ENCODE measurements at regions not wholly inside any gene's neighbourhood (a gene's known extent, or its start where the extent isn't known, plus 50 kb on each side); places are given as distances from the start of the nearest gene placed in this dataset.

DNA sequence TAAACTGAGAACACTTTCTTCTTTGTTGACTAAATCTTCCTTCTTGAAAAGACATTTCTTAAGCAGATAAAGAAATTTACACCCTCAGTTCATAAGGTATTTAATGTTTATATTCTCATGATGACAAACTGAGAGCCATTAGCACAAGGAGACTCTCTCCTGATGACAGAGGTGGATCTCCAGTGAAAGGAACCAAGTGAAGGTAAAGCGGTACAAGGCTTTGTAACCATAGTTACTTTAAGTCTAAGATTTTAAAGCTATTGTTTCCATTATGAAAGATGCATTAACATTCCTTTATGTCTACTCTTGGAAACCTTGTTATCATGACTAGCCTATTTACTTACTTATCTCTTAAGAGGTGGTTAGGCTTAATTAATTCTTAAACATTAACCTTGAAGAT is 737.1 kb downstream of the MECOM start:
- Histone ChIP-seq H3K27me3 (replicated peaks; ENCODE audit: control insufficient read depth, insufficient read depth, low read length) (no peaks in the 10 kb centered on the region), H3K36me3 (ENCODE audit: control insufficient read depth, insufficient read depth, low read length) (no peaks in the 10 kb centered on the region), H3K4me3 (replicated peaks; ENCODE audit: low read depth, low read length) (no peak overlapping the region)
- TF ChIP-seq, protein P1, sequence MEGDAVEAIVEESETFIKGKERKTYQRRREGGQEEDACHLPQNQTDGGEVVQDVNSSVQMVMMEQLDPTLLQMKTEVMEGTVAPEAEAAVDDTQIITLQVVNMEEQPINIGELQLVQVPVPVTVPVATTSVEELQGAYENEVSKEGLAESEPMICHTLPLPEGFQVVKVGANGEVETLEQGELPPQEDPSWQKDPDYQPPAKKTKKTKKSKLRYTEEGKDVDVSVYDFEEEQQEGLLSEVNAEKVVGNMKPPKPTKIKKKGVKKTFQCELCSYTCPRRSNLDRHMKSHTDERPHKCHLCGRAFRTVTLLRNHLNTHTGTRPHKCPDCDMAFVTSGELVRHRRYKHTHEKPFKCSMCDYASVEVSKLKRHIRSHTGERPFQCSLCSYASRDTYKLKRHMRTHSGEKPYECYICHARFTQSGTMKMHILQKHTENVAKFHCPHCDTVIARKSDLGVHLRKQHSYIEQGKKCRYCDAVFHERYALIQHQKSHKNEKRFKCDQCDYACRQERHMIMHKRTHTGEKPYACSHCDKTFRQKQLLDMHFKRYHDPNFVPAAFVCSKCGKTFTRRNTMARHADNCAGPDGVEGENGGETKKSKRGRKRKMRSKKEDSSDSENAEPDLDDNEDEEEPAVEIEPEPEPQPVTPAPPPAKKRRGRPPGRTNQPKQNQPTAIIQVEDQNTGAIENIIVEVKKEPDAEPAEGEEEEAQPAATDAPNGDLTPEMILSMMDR (IDR thresholded peaks at IDR 0.05; ENCODE audit: insufficient read depth, low read length, poor library complexity, severe bottlenecking): no peak
- no peak for DNase-seq (ENCODE audit: extremely low read depth, insufficient read length)

DNA sequence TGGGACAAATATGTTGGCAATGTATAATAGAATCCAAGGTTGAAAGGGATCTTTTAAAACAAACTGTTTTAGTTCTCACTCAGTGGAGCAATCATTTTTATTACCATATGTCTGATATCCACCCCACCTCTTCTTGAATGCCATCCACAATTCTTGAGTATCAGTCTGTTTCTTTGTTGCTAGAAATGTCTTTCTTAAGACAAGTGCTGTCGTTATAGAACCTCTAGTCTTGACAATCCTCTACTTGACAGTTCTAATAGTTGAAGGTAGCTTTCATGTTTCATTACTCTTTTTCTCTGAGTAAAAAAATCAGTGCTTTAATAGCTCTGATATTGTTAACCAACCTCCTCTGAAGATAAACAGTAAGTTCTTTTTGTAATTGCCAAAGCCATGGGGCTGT is 737.9 kb downstream of the MECOM start:
- Histone ChIP-seq H3K27me3 (replicated peaks; ENCODE audit: control insufficient read depth, insufficient read depth, low read length) (no peaks in the 10 kb centered on the region), H3K36me3 (ENCODE audit: control insufficient read depth, insufficient read depth, low read length) (no peaks in the 10 kb centered on the region), H3K4me3 (replicated peaks; ENCODE audit: low read depth, low read length) (no peak overlapping the region)
- no peak for DNase-seq (ENCODE audit: extremely low read depth, insufficient read length)
- TF ChIP-seq, protein P1 (IDR thresholded peaks at IDR 0.05; ENCODE audit: insufficient read depth, low read length, poor library complexity, severe bottlenecking): no peak

DNA sequence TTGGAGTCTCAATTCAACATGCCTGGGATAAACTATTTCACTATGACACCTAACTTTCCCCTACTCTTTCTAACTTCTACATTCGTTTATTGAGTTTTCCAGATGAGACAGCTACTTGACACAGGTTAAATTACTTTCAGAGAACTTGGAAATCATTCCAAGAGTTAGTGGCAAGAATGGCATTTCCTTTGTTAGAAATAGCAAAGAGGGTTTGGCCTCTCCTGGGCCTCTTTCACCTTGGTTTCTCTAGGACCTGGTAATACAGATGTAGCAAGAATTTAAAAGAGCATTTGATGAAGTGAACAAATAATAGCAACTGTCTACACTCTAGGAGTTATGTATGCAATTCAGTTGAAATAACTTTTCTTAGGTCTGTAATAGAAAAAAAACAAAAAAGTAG is 748.9 kb downstream of the MECOM start:
- H3K36me3 ChIP-seq (ENCODE audit: control insufficient read depth, insufficient read depth, low read length): no peaks in the 10 kb centered on the region
- H3K27me3 ChIP-seq (replicated peaks; ENCODE audit: control insufficient read depth, insufficient read depth, low read length): no peaks in the 10 kb centered on the region
- TF ChIP-seq, protein P1 (IDR thresholded peaks at IDR 0.05; ENCODE audit: insufficient read depth, low read length, poor library complexity, severe bottlenecking): no peak
- no peak overlapping the region for H3K4me3 ChIP-seq (replicated peaks; ENCODE audit: low read depth, low read length)
- no peak for DNase-seq (ENCODE audit: extremely low read depth, insufficient read length)

DNA sequence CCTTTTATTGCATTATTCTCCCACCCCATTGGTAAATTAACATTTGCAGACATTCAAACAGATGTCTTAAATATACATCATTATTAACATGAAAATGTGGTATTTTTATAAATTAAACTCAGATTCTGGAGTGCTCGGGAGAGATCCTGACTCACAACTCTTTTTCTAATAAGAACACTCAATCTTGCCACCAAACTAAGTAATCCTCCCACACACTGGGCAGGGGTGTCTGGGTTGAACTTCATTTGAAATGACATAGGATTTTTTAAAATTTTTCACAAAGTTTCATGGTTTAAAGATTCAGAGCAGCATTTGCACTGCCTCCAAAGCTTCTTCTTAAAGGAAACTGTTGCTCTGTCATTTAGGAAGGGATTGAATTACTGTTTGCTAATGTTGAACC is 754.3 kb downstream of the MECOM start:
- no peak for DNase-seq (ENCODE audit: extremely low read depth, insufficient read length)
- TF ChIP-seq, protein P1 (IDR thresholded peaks at IDR 0.05; ENCODE audit: insufficient read depth, low read length, poor library complexity, severe bottlenecking): no peak

DNA sequence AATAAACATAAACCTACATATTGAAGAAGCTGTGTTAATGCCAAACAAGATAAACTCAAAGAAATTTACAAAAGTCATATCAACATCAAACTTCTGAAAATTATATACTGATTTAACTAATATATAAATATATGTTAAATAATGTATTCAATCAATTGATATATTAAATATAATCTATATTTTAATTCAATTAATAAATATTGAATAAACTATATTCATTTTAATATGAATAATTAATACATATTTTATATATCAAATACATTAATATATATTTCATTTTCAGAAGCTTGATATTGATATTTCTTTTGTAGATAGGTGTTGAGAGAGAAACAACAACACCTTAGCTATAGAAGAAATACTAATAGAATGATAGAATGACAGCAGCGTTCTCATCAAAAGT is 768.1 kb downstream of the MECOM start:
- H3K27me3 ChIP-seq (replicated peaks; ENCODE audit: control insufficient read depth, insufficient read depth, low read length): no peaks in the 10 kb centered on the region
- TF ChIP-seq, protein P1 (IDR thresholded peaks at IDR 0.05; ENCODE audit: insufficient read depth, low read length, poor library complexity, severe bottlenecking): no peak
- no peaks in the 10 kb centered on the region for H3K36me3 ChIP-seq (ENCODE audit: control insufficient read depth, insufficient read depth, low read length)
- H3K4me3 ChIP-seq (replicated peaks; ENCODE audit: low read depth, low read length): no peak overlapping the region
- no peak for DNase-seq (ENCODE audit: extremely low read depth, insufficient read length)

More for the DNA sequence above, 754.3 kb downstream of the MECOM start:
- no peaks in the 10 kb centered on the region for H3K27me3 ChIP-seq (replicated peaks; ENCODE audit: control insufficient read depth, insufficient read depth, low read length)
- H3K36me3 ChIP-seq (ENCODE audit: control insufficient read depth, insufficient read depth, low read length): no peaks in the 10 kb centered on the region
- no peak overlapping the region for H3K4me3 ChIP-seq (replicated peaks; ENCODE audit: low read depth, low read length)

DNA sequence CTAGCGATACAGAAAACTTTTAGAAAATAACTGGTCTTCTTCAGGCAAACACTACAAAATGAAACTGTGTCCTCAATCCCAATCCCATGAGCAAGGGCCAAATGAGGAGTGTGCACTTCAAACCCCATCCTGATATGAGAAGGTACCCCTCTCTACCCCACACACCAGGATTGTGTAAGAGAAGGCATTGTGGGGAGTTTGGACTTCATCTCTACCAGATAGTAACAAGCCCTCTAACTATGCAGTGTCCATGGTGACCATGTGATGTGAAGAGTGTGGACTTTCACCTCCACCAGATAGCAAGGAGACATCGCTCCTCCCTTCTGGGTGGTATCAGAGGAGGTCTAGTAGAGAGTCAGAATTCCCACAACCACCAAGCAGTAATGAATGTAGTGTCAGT is 769.3 kb downstream of the MECOM start:
- Histone ChIP-seq H3K27me3 (replicated peaks; ENCODE audit: control insufficient read depth, insufficient read depth, low read length) (no peaks in the 10 kb centered on the region), H3K4me3 (replicated peaks; ENCODE audit: low read depth, low read length) (no peak overlapping the region), H3K36me3 (ENCODE audit: control insufficient read depth, insufficient read depth, low read length) (no peaks in the 10 kb centered on the region)
- TF ChIP-seq, protein P1 (IDR thresholded peaks at IDR 0.05; ENCODE audit: insufficient read depth, low read length, poor library complexity, severe bottlenecking): no peak
- no peak for DNase-seq (ENCODE audit: extremely low read depth, insufficient read length)

All from GM06990 (cell line).